ENCODE measurements at regions not wholly inside any gene's neighbourhood (a gene's known extent, or its start where the extent isn't known, plus 50 kb on each side); places are given as distances from the start of the nearest gene placed in this dataset.

DNA sequence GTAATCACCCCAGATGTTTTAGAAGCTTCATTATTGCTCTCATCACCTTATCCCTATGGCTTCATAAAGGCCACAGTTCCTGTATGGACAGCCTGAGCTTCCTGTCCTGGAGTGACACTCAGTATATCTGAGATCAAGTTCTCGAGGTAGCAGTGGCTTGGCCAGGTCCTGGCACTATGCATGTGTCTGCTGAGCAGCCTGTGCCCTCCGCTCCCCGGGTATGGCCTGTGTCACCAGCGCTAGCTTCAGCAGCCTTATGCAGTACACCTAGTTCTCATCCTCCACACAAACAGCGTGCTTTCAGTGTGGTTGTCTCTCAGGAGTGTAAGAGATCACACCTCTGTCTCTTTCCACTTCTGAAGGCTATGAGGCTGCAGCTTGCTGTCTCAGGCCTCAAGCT, 514.7 kb downstream of the DIRAS2 start:
- TF ChIP-seq POLR2A (IDR thresholded peaks at IDR 0.05) (no peak), CTCF (IDR thresholded peaks at IDR 0.05) (no peak)

All from testis (tissue), 2 donors.